ENCODE measurements at regions not wholly inside any gene's neighbourhood (a gene's known extent, or its start where the extent isn't known, plus 50 kb on each side); places are given as distances from the start of the nearest gene placed in this dataset.

- TF ChIP-seq REST (IDR thresholded peaks at IDR 0.05; ENCODE audit: insufficient read depth in 1 of 2, low read depth in 2 of 2, low read length in 2 of 2) (no peak), TAF1 (IDR thresholded peaks at IDR 0.05; ENCODE audit: borderline replicate concordance, insufficient read depth, low read length) (no peak), FOXP2 (optimal IDR thresholded peaks at IDR 0.05; ENCODE audit: borderline replicate concordance, extremely low read depth, extremely low read length, insufficient read depth) (no peak), POLR2AphosphoS5 (IDR thresholded peaks at IDR 0.05; ENCODE audit: low read depth, low read length) (no peak), SIN3A (IDR thresholded peaks at IDR 0.05; ENCODE audit: borderline replicate concordance, insufficient read depth, low read length) (no peak)
These were observed 240.8 kb upstream of the PWP1 start for GRCh38 chr12:107444771-107445170.

- TF ChIP-seq TAF1 (IDR thresholded peaks at IDR 0.05; ENCODE audit: borderline replicate concordance, insufficient read depth, low read length) (no peak), SIN3A (IDR thresholded peaks at IDR 0.05; ENCODE audit: borderline replicate concordance, insufficient read depth, low read length) (no peak), POLR2AphosphoS5 (IDR thresholded peaks at IDR 0.05; ENCODE audit: low read depth, low read length) (no peak), FOXP2 (optimal IDR thresholded peaks at IDR 0.05; ENCODE audit: borderline replicate concordance, extremely low read depth, extremely low read length, insufficient read depth) (no peak), REST (IDR thresholded peaks at IDR 0.05; ENCODE audit: insufficient read depth in 1 of 2, low read depth in 2 of 2, low read length in 2 of 2) (no peak)
These were observed 239.1 kb upstream of the PWP1 start for GRCh38 chr12:107446476-107446875.

GRCh38 chr12:107447336-107447735 lies 238.3 kb upstream of the PWP1 start:
- TF ChIP-seq FOXP2 (optimal IDR thresholded peaks at IDR 0.05; ENCODE audit: borderline replicate concordance, extremely low read depth, extremely low read length, insufficient read depth) (no peak), TAF1 (IDR thresholded peaks at IDR 0.05; ENCODE audit: borderline replicate concordance, insufficient read depth, low read length) (no peak), REST (IDR thresholded peaks at IDR 0.05; ENCODE audit: insufficient read depth in 1 of 2, low read depth in 2 of 2, low read length in 2 of 2) (no peak), POLR2AphosphoS5 (IDR thresholded peaks at IDR 0.05; ENCODE audit: low read depth, low read length) (no peak), SIN3A (IDR thresholded peaks at IDR 0.05; ENCODE audit: borderline replicate concordance, insufficient read depth, low read length) (no peak)

GRCh38 chr12:107448198-107448597 lies 237.4 kb upstream of the PWP1 start:
- TF ChIP-seq TAF1 (IDR thresholded peaks at IDR 0.05; ENCODE audit: borderline replicate concordance, insufficient read depth, low read length) (no peak), REST (IDR thresholded peaks at IDR 0.05; ENCODE audit: insufficient read depth in 1 of 2, low read depth in 2 of 2, low read length in 2 of 2) (no peak), FOXP2 (optimal IDR thresholded peaks at IDR 0.05; ENCODE audit: borderline replicate concordance, extremely low read depth, extremely low read length, insufficient read depth) (no peak), SIN3A (IDR thresholded peaks at IDR 0.05; ENCODE audit: borderline replicate concordance, insufficient read depth, low read length) (no peak), POLR2AphosphoS5 (IDR thresholded peaks at IDR 0.05; ENCODE audit: low read depth, low read length) (no peak)

- TF ChIP-seq TAF1 (IDR thresholded peaks at IDR 0.05; ENCODE audit: borderline replicate concordance, insufficient read depth, low read length) (no peak), POLR2AphosphoS5 (IDR thresholded peaks at IDR 0.05; ENCODE audit: low read depth, low read length) (no peak), SIN3A (IDR thresholded peaks at IDR 0.05; ENCODE audit: borderline replicate concordance, insufficient read depth, low read length) (no peak), FOXP2 (optimal IDR thresholded peaks at IDR 0.05; ENCODE audit: borderline replicate concordance, extremely low read depth, extremely low read length, insufficient read depth) (no peak), REST (IDR thresholded peaks at IDR 0.05; ENCODE audit: insufficient read depth in 1 of 2, low read depth in 2 of 2, low read length in 2 of 2) (no peak)
These were observed 235.7 kb upstream of the PWP1 start for GRCh38 chr12:107449891-107450290.
